ENCODE measurements at regions not wholly inside any gene's neighbourhood (a gene's known extent, or its start where the extent isn't known, plus 50 kb on each side); places are given as distances from the start of the nearest gene placed in this dataset.
"Not testable (repeated sequence)": the region's sequence is repeated elsewhere in the genome, so short reads cannot be mapped to it uniquely, and the experiment has no call there.

DNA sequence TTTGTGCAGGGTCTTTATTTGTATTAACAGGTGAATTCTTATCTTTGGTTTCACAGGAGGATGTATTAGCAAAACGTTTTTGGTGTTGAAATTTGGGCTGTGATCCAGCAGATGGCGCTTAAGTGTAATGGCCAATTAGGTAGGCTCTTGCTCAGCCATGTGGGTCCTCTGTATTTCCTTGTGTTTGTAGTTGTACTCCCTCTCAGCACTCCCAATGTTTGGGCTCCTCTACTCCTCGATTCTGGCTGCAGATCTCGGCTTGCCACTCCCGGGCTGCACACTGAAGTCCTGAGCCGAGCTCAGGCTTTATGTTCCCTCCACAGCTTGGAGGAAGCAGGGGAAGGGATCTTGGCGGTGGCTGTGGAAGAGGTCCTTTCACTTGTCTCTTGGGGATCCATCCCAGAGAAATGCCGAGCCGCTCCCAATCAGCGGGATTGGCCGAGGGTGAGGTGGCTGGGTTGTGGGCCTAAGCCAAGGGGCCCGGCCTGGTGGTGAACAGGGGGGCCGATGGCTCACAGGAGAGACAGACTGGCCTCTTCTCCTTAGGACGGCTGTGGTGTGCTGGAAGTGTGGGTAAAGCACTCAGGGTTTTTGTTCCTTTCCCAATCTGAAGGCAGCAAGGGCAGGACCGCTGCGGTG, 133.7 kb downstream of the AEBP2 start:
- DNase-seq, result peak; percentile 88

DNA sequence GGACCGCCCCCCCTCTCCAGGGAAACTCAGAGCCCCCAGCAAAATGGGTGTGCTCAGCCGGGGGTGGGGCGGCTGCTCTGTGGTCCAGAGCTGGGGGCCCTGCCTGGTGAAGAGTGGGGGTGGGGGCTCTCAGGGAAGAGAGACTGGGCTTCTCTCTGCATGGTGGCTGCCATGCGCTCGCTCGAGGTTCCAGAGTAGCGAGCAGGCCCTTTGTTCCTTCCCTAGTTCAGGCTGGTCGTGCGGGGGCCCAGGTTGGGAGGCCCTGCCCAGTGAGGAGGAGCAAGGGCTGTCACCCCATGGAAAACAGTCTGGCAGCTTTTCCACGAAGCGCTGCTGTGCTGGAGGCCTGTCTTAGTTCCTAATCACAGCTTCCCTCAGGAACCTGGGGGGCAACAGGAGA, 134.6 kb downstream of the AEBP2 start:
- DNase-seq, result no peak

DNA sequence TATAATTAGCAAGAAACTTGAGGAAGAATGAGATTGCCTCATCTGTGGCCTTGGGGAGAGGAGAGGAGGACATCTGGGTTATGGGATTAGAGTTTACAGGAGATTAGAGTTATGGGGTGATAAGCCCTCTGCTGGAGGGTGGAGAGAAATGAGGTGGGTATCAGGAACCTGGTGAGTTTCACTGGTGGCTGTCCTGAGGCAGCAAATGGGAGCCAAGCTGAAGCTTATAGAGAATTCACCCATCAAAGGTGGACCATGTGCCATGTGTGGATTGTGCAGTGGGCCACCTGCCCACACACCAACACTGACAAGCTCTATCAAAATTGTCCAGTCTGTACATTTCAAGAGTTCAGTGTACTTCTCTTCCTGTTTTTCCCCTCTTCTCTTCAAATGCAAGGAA, 135.3 kb downstream of the AEBP2 start:
- peak; percentile 27 for DNase-seq

DNA sequence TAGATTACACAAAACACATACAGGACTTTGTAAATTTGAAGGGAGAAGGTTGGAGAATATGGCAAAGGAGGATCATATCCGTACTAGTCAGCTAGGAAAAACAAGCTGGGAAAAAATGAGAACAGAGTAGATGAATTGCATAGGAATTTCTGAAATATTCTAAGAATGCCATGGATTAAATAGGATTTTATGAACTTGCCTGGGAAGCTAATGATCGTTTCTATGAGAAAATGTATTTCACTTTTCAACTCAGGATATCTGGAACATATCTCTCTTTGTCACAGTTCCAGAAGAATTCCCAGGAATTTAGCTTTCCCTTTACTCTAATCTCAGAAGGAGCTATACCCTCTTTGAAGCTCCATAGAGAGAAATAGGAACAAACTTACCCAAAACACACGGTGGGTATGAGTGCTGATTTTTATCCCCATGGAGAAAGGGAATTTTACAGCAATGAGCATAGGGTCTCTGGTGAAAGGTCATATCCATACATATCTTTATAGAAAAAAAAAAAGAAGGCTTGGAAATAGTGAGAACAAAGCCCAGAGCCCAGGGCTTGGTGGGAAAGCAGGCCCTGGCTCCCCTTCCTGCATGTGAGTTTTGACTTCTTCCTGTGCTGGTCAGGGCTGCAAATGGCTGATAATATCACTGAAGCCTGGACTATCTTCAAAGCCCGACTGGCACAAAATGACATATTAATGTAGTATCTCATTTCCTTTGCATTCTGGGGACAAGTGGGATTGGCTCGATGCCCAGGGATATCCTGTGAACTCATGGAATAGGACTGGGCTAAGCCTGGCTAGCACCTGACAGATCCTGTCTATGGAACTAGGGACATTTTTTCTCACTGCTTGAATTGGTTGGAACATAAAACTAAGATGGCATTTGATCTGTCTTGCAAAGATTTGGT, 136.3 kb downstream of the AEBP2 start:
- DNase-seq, result peak; percentile 99

DNA sequence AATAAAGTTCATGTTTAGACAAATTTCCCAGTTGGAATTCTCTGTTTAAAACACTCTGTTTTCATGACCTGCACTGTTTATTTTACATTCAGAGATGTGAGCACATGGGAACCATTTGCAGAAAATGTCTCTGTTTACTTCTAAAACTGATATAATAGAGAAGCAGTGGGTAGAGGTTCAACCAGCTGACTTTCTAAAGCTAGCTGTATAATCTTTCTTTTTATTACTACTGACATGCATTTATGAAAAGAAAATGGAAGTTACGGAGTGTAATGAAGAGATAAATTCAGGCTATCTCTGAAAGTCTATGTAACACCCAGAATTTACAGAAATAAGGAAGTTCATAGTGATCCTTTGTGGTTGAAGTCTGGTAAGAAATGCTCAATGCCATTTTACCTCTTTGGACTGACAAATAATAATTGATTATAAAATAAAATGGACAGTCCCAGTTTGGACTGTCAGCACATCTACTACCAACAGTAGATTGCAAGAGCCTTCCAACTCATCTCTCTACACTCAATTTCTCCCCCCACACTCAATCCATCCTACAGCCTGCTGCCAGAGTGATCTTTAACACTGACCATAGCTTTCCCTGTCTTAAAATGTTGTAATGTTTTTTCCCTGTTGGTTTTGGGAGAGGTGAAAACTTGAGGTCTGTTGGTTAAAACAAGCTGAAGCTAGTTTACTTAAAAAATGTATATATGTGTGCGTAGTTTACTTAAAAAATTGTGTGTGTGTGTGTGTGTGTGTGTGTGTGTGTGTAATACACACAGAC, 137.4 kb downstream of the AEBP2 start:
- no peak for DNase-seq

DNA sequence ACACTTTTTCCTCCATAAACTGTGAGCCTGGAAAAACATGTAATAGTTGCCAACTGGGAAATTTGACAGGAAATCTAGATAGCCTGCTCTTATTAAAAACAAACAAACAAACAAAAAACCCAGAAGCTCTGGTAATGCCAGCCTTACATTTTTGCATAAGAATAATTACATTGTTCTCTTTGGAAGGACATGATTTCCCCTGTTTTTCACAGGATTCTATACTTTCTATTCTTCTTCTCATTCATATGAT, 137.9 kb downstream of the AEBP2 start:
- no peak for DNase-seq

DNA sequence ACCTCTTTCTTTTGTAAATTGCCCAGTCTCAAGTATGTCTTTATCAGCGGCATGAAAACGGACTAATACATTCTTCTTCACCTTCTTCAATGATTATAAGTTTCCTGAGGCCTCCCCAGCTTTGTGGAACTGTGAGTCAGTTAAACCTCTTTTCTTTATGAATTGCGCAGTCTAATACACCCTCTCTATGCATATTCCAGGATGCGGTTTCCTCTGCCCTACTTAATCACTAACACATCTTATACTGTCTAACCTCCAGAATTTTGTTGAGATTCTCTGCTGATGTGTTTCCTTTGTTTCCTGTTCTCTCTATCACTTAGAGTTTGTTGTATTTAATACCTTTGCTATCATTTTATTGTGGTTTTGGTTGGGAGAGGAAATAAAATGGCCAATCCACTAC, 145.4 kb downstream of the AEBP2 start:
- no peak for DNase-seq

DNA sequence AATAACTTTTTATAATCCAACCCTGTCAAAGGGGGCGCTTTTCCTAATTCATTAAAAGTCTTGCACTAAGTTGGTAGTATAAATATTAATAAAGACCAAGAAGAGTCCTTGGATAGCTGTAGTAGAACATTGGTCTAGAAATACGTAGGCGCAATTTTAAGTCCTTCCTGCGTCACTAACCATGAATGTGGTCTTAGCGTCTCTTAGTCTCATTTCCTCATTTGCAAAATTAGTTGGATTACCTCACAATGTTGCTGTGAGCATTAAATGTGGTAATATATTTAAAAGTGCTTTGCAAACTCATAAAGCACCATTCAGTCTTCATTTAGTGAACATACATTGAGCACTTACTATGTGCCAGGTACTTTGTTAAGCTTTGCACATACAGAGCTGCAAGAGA, 149.7 kb downstream of the AEBP2 start:
- DNase-seq, result no peak

DNA sequence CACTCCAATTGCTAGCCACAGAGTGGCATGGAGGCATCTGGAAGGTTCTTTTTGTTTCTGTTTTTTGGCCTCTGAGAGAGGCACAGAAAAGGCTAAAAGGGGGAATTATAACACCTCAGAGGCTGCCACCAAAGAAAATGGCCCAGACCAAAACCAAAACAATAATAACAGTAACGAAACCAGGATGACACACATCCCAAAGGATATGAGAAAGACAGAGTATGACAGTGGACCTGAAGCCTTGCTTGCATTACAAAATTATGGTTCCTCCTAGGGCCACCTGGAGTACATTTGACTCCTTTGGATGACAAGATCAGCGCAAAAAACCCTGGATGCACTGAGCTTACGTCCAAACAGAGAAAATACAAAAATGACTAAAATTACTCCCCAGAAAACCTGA, 152.7 kb downstream of the AEBP2 start:
- DNase-seq, result no peak

DNA sequence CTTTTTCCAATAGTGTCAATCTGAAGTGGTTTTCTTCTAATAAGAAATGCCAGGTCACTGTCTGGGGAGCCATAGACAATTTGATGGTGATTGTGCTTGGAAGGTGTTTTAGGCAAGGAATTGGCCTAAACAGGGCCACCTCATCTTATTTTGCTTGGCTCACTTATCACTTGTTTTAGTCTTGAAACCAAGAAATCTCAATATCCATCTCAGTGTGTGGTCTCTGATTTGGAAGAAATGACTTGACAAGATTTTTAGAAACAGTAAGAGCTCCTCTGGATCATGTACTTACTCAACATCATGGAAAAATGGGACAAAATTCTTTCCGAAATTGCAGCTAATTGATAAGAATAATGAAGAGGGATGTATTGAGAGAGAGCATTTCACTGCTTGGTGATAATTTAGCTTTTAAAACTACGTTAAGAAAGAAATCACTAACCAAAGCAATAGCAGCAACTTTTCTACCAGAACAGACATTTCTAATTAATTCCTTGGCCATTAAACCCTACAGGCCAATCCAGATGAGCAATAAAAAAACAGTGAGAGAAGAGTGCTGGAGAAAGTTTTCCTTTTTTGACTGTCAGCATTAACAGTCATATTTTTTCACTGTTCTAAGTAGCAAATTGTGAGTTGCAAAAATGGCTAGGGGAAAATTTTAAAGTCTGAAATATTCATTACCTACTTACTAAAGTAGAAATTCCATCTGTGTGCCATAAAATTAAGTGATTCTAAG, 157.3 kb downstream of the AEBP2 start:
- no peak for DNase-seq

DNA sequence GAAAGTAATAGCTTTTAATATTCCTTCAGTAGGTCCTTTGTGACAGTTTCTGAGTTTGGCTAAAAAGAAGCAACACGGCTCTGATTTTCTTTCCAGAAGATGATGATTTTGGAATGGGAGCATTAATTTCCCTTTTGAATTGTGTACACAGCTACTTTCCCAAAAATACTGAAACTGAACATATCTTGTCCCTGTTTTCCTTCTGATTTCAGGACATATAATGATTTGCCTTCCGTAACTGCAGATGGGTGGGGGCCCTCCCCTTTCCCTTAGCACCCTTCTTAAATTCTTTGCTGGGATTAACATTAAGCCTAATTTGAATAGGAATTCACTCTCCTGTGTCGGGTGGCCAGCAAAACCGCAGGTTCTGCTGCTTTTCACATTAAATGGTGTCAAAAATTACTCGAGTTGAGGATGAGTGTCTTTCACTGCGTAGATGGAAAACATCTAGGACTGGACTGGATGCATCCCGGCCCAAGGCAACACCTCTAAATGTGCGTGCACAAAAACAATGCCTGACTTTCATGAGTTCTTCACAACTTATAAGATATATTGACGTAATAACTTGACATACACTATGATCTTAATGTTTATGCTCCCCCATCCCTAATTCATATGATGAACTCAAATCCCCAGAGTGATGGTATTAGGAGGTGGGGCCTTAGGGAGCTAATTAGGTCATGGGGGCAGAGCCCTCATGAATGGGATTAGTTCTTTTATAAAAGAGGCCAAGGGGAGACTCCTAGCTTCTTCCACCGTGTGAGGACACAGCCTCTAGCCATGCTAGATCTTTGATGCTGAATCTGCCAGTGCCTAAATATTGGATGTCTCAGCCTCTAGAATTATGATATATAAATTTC, 158.1 kb downstream of the AEBP2 start:
- no peak for DNase-seq

DNA sequence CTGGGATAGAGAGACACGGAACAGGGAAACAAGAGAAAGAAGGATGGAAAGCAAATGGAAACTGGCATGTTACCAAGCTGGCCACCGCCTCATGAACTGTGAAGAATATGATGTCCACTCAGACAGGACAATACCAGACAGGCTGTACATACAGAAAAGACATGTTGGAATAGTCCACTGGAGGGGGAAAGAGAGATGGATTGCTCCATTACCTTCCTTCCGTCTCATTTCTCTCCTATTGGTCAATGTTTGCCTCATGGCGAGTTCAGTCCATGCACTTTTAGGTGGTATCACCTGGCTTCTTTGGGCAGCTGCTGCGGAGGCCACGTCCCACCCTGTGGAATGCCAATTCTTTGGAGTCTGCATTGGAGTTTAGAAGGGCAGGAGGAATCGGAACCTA, 166.4 kb downstream of the AEBP2 start:
- no peak for DNase-seq

DNA sequence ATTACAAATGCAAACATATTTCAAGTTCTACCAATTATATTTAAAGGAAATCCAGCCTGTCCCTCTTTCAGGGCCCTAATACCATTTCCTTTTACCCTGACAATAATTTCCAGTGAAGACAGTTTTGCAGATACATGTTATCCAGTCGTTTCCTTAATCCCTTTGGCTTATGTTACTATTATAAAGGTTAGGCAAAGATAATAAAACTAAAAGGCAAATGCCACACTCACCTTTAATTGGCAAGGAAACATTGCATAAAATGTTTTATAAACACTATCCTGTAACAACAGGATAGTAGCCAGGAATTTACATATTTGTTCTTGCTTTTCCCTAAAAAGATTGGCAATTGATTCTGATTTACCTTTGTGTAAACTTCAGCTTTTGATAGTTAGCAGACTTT, 168.7 kb downstream of the AEBP2 start:
- DNase-seq, result no peak

DNA sequence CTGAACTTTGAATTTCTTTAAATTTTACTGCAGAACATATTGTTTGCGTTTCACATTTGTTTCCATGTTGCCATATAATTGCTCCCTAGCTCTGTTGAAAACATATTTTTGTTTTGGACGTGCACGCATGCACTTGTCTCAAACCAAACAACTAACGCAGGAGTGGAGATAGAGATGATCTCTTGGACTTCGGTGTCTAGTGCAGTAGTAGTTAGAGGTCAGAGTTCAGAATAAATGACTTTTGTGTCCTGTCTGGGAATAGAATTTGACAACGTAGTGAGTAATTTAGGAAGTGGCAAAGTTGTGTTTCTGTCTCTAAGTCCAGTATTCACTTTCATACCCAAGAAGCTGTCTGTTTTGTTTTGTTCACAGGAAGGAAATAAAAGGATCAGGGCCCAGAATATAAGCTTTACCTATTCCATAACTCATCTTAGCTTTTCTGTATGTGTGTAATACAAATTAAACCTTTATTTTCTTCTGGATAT, 173.8 kb downstream of the AEBP2 start:
- no peak for DNase-seq

DNA sequence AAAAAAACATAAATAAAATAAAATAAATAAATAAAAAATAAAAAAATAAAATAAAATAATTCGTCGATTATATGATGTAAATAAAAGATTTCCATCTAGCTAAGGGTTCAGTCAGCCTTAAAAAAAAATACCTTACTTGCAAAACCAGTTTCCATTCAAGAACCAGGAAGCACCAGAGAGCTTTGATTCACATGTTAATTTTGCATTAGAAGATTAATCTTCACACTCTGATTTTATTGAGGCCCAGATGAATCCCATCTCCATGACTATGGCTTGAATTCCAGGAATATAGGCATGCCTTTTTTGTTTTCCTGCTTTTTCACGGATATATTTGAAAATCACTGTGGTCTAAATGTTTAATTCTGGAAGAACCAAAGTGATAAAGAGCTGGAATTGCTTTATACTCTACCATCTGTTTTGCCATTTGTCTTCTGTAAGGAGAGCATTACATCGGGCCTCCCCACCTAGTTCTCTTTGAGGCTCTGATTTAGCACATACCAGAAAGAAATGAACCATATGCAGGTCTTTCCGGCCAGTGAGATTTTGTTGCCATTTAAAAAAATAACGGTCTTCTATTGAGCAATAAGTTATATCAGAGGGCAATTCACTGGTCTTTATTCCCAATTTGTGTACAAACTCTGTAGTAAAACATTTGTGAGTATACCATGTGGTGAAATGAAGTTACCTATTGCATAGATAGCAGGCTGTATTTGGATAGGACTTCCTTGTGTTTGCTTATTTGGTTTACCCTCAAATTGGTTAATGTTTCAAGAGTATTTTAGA, 175.5 kb downstream of the AEBP2 start:
- peak; percentile 52 for DNase-seq

DNA sequence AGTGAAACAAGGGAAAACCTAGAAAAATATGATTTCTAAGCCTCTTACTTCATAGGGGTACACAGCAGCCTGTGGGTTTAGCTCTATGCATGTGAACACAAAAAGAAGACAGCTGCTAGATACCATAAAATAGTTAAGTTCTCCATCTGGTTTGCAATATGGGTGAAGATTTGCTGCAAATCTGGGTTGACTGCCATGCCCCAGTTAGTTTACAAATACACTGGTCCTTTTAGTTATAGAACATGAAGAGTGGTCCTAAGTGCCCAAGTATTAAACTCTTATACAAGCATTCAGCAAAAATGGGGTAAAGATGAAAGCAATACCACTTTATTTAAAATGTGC, 176.1 kb downstream of the AEBP2 start:
- DNase-seq, result no peak

DNA sequence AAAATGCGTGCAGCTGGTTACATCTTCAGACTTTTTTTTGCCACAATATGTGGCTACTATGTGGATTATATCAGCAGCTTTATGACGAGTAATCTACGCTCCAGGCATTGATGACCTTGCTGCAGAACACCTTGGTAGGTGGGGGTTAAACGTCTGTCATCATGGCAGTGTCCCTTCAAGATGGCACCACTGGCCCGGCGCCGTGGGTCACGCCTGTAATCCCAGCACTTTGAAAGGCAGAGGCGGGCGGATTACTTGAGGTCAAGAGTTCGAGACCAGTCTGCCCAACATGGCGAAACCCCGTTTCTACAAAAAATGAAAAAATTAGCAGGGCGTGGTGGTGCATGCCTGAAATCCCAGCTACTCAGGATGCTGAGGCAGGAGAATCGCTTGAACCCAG, 177.5 kb downstream of the AEBP2 start:
- no peak for DNase-seq

DNA sequence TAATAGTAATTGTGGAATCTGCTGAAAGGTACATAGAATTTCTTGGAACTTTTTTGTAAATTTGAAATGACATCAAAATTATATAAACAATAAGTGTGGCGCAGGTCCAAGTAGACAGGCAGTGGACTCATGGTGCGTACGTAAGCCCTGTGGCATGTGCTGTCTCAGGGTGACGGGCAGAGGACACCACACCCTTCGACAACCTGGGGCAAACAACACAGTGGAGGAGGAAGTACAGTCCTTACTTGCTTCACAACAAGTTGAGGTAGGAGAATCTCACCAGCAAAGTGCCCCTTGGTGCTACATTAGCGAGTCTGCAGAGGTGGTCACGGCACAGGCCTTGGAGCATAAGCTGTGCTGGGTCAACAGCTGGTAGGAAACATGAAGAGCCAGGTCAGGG, 180.9 kb downstream of the AEBP2 start:
- no peak for DNase-seq

DNA sequence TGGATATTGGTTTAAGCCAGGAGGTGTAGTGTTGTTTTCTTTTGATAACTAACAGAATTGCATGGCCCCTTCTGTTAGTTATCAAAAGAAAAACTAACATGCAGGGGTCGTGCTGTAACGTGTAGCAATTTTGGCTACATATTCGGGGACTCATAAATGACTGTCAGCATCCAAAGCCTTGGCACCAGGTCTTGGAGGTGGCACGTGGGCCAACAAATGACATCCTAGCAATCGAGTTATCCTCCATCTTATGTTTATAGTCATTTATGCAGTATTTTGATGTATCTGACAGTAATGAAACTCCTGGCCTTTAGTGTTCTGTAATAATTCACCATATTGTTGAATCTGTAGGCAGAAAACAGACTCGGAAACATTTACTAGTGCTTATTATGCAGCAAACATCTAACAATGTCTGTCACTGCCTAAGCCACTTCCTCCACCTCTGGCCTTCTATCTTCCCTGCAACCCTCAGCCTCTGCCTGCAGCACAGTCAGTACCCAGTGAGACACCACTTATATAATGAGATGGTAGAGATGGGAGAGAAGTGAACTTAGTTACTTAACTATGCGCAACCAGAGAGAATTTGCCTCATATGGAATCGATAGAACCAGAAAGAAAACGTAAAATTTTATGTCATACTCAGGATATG, 184.6 kb downstream of the AEBP2 start:
- no peak for DNase-seq

DNA sequence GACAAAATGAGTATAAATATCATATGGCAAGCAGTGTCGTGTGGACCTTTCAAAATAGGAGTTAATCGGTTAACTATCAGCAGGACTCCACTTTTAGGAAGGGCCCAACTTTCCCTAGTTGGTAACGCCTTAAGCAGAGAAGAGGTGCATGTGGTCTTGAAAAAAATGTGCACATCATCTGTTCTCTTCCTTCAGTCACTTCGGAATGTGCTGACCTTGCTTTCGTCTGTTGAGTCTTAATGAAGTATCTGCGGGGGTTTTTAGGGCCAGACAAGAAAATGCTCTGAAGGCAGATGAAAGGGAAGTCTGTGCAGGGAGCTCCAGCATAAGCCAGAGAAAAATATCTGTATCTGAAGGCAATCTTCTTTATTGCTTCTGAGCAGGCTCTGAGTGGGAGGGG, 185.2 kb downstream of the AEBP2 start:
- DNase-seq, result no peak

DNA sequence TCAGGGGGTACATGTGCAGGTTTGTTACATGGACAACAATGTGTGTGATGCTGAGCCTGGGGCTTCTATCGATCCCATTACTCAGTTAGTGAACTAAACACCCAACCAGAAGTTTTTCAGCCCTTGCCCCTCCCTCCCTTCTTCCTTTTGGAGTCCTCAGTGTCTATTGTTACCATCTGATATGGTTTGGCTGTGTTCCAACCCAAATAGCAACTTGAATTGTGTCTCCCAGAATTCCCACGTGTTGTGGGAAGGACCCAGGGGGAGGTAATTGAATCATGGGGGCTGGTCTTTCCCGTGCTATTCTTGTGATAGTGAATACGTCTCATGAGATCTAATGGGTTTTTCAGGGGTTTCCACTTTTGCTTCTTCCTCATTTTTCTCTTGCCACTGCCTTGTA, 186.3 kb downstream of the AEBP2 start:
- DNase-seq, result not testable (repeated sequence)

All from DMS53 (cell line).